Vagina (tissue), 2 donors: ENCODE measurements at regions not wholly inside any gene's neighbourhood (a gene's known extent, or its start where the extent isn't known, plus 50 kb on each side); places are given as distances from the start of the nearest gene placed in this dataset.

Experiments
- CTCF ChIP-seq, 3 experiments: fragments of 450-650 bp in 2 of 3; fragments of 200-600 bp in 1 of 3; sonication (generic) in 1 of 3; IDR thresholded peaks; one replicate each; pipeline ENCODE4 v1.5.1; 2017 to 2019; ENCODE audit warnings: antibody characterized with exemption in 3 of 3, mild to moderate bottlenecking in 2 of 3, moderate library complexity in 2 of 3
- POLR2A ChIP-seq, 2 donors: fragments of 450-650 bp; IDR thresholded peaks; one replicate each; pipeline ENCODE4 v1.6.1; 2017; ENCODE audit warnings: antibody characterized with exemption in 2 of 2, mild to moderate bottlenecking in 2 of 2, moderate library complexity in 2 of 2

GRCh38 chr12:116482179-116482578 is 77.0 kb upstream of the MAP1LC3B2 start:
- TF ChIP-seq CTCF (IDR thresholded peaks at IDR 0.05), result no peak
- TF ChIP-seq POLR2A (IDR thresholded peaks at IDR 0.05), result no peak
